GM12872 (cell line): ENCODE measurements at regions not wholly inside any gene's neighbourhood (a gene's known extent, or its start where the extent isn't known, plus 50 kb on each side); places are given as distances from the start of the nearest gene placed in this dataset.

Experiments used
- TF ChIP-seq, protein P1 (sequence below): IDR thresholded peaks from 3 replicates; pipeline ENCODE4 v1.5.1; 2011; ENCODE audit warnings: low read depth, mild to moderate bottlenecking, low read length, moderate library complexity; ENCODE audit not compliant: insufficient read depth

DNA sequence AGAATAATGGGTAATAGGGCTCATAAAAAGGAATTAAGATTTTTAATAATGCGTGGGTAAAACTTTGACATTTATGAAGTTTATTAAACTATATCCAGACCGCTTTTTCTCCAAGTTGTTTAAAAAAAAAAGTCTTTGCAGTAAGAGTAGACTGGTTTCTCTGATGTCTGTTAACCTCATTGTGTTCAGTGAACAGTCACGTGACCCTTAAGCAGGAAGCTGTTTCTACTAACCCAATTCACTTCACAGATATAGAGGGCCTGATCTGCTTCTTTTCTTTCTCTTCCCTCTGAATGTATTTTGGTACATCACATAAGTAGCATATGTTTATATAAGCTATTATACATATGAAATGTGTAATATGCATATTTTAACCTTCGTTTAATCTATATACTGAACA is 1011.3 kb upstream of the CELF4 start:
- TF ChIP-seq, protein P1, sequence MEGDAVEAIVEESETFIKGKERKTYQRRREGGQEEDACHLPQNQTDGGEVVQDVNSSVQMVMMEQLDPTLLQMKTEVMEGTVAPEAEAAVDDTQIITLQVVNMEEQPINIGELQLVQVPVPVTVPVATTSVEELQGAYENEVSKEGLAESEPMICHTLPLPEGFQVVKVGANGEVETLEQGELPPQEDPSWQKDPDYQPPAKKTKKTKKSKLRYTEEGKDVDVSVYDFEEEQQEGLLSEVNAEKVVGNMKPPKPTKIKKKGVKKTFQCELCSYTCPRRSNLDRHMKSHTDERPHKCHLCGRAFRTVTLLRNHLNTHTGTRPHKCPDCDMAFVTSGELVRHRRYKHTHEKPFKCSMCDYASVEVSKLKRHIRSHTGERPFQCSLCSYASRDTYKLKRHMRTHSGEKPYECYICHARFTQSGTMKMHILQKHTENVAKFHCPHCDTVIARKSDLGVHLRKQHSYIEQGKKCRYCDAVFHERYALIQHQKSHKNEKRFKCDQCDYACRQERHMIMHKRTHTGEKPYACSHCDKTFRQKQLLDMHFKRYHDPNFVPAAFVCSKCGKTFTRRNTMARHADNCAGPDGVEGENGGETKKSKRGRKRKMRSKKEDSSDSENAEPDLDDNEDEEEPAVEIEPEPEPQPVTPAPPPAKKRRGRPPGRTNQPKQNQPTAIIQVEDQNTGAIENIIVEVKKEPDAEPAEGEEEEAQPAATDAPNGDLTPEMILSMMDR, result no peak

GRCh38 chr18:38576349-38576748 is 1010.8 kb upstream of the CELF4 start:
- TF ChIP-seq, protein P1, result no peak

- TF ChIP-seq, protein P1, result no peak
These were observed 1010.0 kb upstream of the CELF4 start for GRCh38 chr18:38575648-38576047.

DNA sequence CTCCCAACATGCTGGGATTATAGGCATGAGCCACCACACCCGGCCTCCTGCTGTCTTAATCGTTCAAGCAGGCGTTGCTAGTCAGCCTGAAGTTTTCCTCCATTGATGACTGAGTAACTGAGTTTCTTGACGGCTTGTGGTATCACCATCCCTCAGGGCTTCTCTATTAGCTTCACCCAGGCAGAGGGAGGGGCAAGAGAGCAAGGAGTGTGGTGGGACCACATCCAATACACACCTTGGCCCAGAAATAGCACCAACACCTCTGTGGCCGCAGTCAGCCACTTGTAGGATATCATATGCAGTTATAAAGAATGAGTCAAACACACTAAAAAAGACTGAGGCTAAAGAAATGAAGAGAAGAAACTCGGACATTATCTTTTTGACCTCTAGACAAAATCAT is 1009.4 kb upstream of the CELF4 start:
- TF ChIP-seq, protein P1, result no peak

- TF ChIP-seq, protein P1, result no peak
These were observed 1007.0 kb upstream of the CELF4 start for GRCh38 chr18:38572554-38573111.

- TF ChIP-seq, protein P1, result no peak
These were observed 1006.1 kb upstream of the CELF4 start for GRCh38 chr18:38571651-38572050.

DNA sequence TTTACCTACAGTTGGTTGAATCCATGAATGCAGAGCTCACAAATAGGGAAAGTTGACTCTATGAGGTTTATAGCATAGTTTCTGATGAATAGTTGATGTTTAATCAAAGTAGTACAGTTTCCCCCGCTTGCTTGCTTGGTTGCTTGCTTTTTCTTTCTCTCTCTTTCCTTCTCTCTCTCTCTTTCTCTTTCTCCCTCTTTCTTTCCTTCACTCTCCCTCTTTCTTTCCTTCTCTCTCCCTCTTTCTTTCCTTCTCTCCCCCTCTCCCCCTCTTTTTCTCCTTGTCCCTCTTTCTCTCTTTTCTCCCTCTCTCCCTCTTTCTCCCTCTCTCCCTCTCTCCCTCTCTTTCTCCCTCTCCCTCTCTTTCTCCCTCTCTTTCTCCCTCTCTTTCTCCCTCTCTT is 999.9 kb upstream of the CELF4 start:
- TF ChIP-seq, protein P1, result no peak

GRCh38 chr18:38563396-38563980 is 997.9 kb upstream of the CELF4 start:
- TF ChIP-seq, protein P1, result no peak
